Left renal cortex interstitium (tissue), 4 donors: ENCODE measurements at regions not wholly inside any gene's neighbourhood (a gene's known extent, or its start where the extent isn't known, plus 50 kb on each side); places are given as distances from the start of the nearest gene placed in this dataset.
A peak's percentile ranks its signal among the peaks of the same experiment; 100 is the strongest.

Experiments
- DNase-seq, 4 donors: peaks; one replicate each; pipeline ENCODE4 v3.0.0-alpha.2; 2013; ENCODE audit warnings: low read depth in 4 of 4, low spot score in 2 of 4, missing footprints in 1 of 4

- DNase-seq = no peak
Observed at GRCh38 chr1:34405266-34405959, 228.7 kb downstream of the C1orf94 start.

- no peak for DNase-seq
Observed at GRCh38 chr1:34406377-34406776, 229.7 kb downstream of the C1orf94 start.

GRCh38 chr1:34406833-34407539 lies 230.3 kb downstream of the C1orf94 start:
- peak in 3 of 4 donors; percentile 9 to 28 (median 18) for DNase-seq

GRCh38 chr1:34408011-34408410 lies 231.3 kb downstream of the C1orf94 start:
- DNase-seq = no peak

GRCh38 chr1:34409689-34410229 lies 233.1 kb downstream of the C1orf94 start:
- no peak for DNase-seq

- no peak for DNase-seq
Observed at GRCh38 chr1:34412598-34413370, 236.1 kb downstream of the C1orf94 start.

- DNase-seq = no peak
Observed at GRCh38 chr1:34415140-34415539, 238.4 kb downstream of the C1orf94 start.

- DNase-seq = no peak
Observed at GRCh38 chr1:34418166-34418565, 241.5 kb downstream of the C1orf94 start.

GRCh38 chr1:34419663-34420136 lies 243.0 kb downstream of the C1orf94 start:
- DNase-seq = peak in 3 of 4 donors; percentile 23 to 41 (median 33)

GRCh38 chr1:34425046-34425445 lies 248.3 kb downstream of the C1orf94 start:
- no peak for DNase-seq

GRCh38 chr1:34425785-34426184 lies 249.1 kb downstream of the C1orf94 start:
- DNase-seq = no peak

GRCh38 chr1:34426325-34426896 lies 249.7 kb downstream of the C1orf94 start:
- DNase-seq = no peak

GRCh38 chr1:34427170-34427569 lies 250.5 kb downstream of the C1orf94 start:
- DNase-seq = no peak

- DNase-seq = no peak
Observed at GRCh38 chr1:34433099-34433498, 256.4 kb downstream of the C1orf94 start.

GRCh38 chr1:34436836-34437235 lies 260.1 kb downstream of the C1orf94 start:
- DNase-seq = no peak

GRCh38 chr1:34441259-34442069 lies 264.8 kb downstream of the C1orf94 start:
- no peak for DNase-seq

- DNase-seq = peak in 1 of 4 donors; percentile 19
Observed at GRCh38 chr1:34444516-34444915, 267.8 kb downstream of the C1orf94 start.

- no peak for DNase-seq
Observed at GRCh38 chr1:34450325-34450724, 273.6 kb downstream of the C1orf94 start.

- DNase-seq = no peak
Observed at GRCh38 chr1:34452451-34452850, 275.7 kb downstream of the C1orf94 start.

GRCh38 chr1:34455121-34455520 lies 278.4 kb downstream of the C1orf94 start:
- DNase-seq = no peak
